GM19455 (cell line): ENCODE measurements at regions not wholly inside any gene's neighbourhood (a gene's known extent, or its start where the extent isn't known, plus 50 kb on each side); places are given as distances from the start of the nearest gene placed in this dataset.
"Not testable (repeated sequence)": the region's sequence is repeated elsewhere in the genome, so short reads cannot be mapped to it uniquely, and the experiment has no call there.

Experiments
- ATAC-seq: cut with Tn5 transposase; IDR thresholded peaks from one replicate; pipeline ENCODE4 v1.9.1; 2021; ENCODE audit not compliant: unreplicated experiment

DNA sequence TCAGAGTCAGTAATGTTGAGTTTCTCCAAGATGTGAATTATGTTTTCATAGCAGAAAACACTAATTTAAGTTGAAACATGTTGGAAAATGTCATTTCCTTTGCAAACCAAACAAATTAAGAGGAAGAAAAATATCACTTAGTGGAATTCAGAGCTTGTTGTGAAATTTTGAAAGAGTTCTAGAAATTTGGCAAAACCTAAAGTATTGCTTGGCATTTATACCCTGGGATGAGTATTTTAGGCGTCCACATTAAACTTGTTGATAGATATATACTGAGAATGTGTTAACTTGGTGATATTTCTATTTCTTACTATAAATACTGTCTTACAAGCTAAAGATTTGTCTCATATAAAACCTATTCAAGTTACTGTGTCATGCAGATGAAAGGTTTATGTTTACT lies 335.2 kb downstream of the NSUN3 start:
- no peak for ATAC-seq

- ATAC-seq = no peak
Observed at GRCh38 chr3:94401466-94401865, 338.6 kb downstream of the NSUN3 start.

DNA sequence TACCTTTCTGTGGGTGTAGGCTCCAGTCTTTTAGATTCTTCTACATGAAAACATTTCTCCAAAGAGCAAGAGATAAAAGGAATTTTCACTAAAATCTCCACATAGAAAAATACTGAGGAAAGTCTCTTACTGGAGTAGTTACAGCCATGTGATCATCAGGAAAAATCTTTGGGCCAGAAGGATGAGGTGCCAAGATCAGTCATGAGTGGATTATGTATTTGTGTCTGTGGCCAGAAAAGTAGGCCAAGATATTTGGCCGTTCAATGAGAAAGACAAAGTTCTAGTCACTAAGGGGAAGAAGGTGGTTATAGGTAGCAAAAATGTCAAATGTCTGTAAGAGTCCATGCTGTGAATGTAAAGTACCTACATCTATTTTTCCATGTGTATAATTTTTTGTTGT lies 339.3 kb downstream of the NSUN3 start:
- ATAC-seq = no peak

- no peak for ATAC-seq
Observed at GRCh38 chr3:94405258-94406035, 342.6 kb downstream of the NSUN3 start.

DNA sequence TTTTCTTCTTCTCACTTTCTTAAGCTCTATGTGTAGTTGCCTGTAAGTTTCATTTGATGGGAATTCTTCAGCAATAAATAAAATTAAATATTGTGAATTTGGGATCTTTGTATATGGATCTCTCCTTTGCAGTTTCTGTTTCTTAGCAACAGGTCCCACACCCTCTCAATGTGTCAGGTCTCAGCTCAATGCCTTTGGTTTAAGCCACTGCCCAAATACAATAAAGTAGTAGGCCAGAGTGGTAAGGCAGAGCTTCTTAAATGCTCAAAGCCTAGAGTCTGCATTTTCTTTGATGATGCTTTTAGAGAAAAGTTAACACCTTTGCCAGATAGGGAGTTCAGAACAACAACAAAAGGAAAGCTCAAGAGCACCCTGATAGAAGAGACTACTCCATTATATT lies 343.7 kb downstream of the NSUN3 start:
- ATAC-seq = no peak

- not testable (repeated sequence) for ATAC-seq
Observed at GRCh38 chr3:94412936-94413335, 350.1 kb downstream of the NSUN3 start.

- no peak for ATAC-seq
Observed at GRCh38 chr3:94413336-94414108, 350.7 kb downstream of the NSUN3 start.

DNA sequence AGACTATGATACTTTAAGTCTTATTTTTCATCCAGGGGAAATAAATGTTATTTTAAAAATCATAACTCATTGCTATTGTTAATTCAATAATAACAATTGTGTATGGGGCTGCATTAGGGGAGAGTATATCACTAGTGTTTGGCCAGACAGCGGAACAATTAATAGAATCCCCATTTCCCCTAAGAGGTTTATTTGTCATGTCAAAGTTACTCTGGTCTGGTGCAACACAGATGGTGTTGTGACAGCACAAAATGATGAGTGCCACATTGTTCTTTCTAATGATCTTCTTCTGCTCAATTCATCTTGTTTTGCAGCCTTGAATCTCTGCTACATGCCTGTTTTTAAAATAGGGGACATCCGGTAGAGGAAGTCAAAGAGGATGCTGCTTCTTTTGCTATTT lies 351.6 kb downstream of the NSUN3 start:
- no peak for ATAC-seq

DNA sequence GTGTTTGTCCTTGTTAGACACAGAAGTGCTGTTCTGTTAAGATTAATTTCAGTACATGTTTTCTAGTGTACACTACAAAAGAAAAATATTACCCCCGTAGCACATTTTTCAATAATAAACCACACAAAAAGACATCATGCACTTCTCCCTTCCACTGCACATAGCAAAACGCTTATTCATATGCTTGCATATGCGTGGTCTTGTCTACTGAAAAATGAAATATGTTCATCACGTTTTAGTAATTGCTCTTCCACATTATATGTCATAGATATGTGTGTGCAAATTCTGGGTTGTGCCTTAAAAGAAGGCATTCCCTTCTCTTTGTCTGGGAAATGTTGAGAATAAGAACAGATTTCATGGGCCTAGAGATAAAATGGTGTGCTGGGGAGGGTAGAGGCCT lies 353.9 kb downstream of the NSUN3 start:
- no peak for ATAC-seq

DNA sequence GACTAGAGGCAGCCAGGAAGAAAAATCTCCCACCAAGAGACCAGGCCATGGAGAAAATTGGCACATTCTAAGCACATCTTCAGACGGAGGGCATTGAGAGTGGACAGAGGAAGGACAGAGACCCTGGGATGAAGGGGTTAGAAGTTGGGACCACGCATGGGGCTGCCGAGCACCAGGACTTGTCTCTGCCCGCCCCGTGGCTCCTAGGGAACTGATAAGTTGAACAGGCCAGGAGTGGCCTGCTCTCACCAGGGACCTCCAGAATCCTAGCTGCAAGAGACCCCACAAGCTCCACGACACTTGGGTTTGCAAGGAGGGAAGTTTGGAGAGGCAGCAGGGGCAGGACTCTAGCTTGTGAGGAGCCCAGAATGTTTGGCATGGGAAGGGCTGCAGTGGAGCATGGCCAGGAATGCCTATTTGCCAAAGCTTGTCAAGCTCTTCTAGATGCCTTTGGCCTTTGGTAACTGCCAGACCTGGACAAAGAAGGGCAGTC lies 355.1 kb downstream of the NSUN3 start:
- ATAC-seq = no peak

DNA sequence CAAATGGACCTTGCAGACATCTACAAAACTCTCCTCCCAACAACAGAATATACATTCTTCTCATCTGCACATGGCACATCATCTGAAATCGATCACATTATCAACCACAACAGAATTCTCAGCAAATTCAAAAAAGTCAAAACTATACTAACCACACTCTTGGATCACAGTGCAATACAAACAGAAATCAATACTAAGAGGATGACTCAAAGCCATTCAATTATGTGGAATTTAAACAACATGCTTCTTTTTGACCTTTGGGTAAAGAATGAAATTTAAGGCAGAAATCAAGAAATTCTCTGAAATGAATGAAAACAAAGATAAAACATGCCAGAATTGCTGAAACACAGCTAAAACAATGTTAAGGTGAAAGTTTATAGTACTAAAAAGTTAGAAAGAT lies 358.1 kb downstream of the NSUN3 start:
- ATAC-seq = no peak

GRCh38 chr3:94423578-94423977 lies 360.7 kb downstream of the NSUN3 start:
- ATAC-seq = no peak

GRCh38 chr3:94429517-94429916 lies 366.7 kb downstream of the NSUN3 start:
- ATAC-seq = no peak

DNA sequence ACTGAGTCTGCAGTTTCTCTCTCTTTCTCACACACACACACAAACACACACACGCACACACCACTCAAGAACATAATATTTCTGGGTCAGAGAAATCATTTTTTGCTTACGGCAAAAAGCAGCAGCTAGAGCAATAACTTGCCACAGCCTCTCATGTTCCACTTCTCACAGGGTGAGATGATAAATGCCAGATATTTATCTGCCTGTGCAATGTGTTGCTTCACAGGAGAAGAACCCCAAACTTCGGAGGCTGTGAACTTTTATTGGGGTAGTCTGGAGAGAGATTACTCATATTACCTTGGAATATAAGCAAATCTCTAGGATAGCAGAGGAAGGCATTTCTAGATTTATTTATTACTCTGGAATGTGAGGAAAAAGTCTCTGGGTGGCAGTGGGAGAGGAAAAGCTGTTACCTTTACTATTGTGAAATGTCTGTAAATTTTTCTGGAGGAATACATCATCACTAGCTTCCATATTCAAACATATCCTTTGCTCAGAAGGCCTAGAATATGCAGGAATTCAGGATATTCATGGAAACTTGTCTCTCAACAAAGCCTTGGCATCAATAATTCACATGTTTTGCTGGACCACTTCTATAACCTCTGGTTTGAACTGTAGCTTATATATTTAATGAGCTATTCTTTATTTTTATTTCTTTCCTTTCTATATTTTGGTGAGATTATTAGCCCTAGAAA lies 369.2 kb downstream of the NSUN3 start:
- ATAC-seq = no peak

GRCh38 chr3:94433811-94434210 lies 370.9 kb downstream of the NSUN3 start:
- ATAC-seq = no peak

DNA sequence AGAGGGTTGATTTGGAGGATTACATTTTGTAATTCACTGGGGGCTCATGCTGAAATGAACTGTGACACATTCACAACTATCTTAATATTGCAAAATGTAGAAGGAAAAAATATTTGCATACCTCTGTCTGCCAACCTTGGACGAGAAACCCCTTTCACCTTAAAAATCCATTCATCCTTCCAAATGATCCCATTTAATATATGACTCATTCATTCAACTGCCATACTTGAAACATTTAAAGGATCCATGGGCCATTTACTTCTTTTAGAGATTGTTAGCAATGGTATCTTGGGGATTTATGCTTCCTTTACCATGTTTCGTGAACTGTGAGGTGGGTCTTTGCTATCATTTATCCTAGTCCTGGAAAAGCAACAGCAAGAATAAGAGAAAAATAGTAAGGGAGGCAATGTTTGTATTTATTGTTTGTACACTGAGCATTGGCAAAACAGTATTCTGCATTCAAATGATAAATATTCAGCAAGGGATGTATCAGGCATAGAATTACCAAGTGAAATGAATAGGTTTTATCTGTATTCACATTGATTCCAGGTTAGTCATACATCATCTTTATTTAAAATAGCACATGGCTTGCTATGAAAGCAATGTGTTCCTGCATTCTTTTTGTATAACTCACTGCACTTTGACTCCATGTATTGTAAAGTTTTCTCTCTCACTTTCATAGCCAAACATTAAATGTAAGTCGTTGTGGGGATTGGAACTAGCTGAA lies 378.1 kb downstream of the NSUN3 start:
- no peak for ATAC-seq

DNA sequence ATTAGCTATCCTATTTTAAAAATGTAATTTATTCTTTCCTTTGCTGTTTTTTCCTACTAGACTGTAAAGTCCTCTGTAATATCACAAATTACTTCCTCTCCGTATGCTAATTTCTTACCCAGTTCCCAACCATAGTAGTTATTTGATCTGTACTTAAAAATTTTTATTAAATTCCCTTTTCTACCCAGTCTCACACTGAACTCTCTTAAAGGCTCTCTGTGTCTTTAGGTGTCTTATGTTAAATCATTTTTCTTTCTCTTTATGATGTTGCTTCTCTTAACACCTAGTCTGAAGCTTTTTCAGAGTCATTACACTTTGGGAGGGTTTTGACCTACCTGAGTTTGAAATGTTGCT lies 378.6 kb downstream of the NSUN3 start:
- ATAC-seq = no peak

DNA sequence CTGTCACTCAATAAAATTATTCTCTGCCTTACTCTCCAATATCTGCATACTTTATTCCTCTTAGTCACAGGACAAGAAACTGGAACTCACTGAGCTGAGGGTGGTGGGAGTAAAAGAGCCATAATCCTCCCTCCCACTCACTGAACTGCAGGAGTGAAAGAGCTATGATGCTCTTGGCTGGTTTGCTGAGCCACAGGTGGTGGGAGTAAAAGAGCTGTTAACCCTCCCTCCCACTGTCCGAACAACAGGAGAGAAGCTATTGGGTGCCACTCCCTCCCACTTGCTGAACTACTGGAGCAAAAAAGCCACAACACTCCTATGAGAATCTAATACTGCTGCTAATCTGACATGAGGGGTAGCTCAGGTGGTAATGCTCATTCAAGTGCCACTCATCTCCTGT lies 391.0 kb downstream of the NSUN3 start:
- ATAC-seq = no peak

GRCh38 chr3:94459167-94459566 lies 396.3 kb downstream of the NSUN3 start:
- no peak for ATAC-seq

- ATAC-seq = no peak
Observed at GRCh38 chr3:94460931-94461330, 398.1 kb downstream of the NSUN3 start.

- ATAC-seq = no peak
Observed at GRCh38 chr3:94462931-94463330, 400.1 kb downstream of the NSUN3 start.
